Psoas muscle (tissue), 7 donors: ENCODE measurements at regions not wholly inside any gene's neighbourhood (a gene's known extent, or its start where the extent isn't known, plus 50 kb on each side); places are given as distances from the start of the nearest gene placed in this dataset.
A peak's percentile ranks its signal among the peaks of the same experiment; 100 is the strongest.

ENCODE experiments used
- ATAC-seq, 4 donors: fragments of 200-7000 bp; cut with Tn5 transposase; one replicate each; pipeline ENCODE4 v1.9.1; 2020; ENCODE audit warnings: moderate library complexity in 3 of 4, mild to moderate bottlenecking in 2 of 4
- DNase-seq, 2 donors: peaks; one replicate each; pipeline ENCODE4 v3.0.0-alpha.2; 2020
- H3K27ac ChIP-seq: fragments of 200-600 bp; one replicate; pipeline ENCODE4 v1.8.0; 2022
- H3K27me3 ChIP-seq, 3 donors: fragments of 200-600 bp in 1 of 3; one replicate each; pipeline versions ENCODE4 v1.6.1 to v1.8.0; 2013 to 2022; ENCODE audit warnings: low read length in 2 of 3, mild to moderate bottlenecking in 2 of 3, moderate library complexity in 1 of 3; ENCODE audit not compliant: insufficient read depth in 3 of 3
- H3K36me3 ChIP-seq, 2 donors: fragments of 200-600 bp in 1 of 2; one replicate each; pipeline versions ENCODE4 v1.6.1 to v1.8.0; 2013 to 2022; ENCODE audit warnings: low read depth in 1 of 2, mild to moderate bottlenecking in 1 of 2, moderate library complexity in 1 of 2; ENCODE audit not compliant: insufficient read depth in 1 of 2
- H3K4me1 ChIP-seq: fragments of 200-600 bp; one replicate; pipeline ENCODE4 v1.8.0; 2022
- H3K4me3 ChIP-seq: fragments of 200-600 bp; one replicate; pipeline ENCODE4 v1.8.0; 2022; ENCODE audit warnings: mild to moderate bottlenecking
- H3K9me3 ChIP-seq: fragments of 200-600 bp; one replicate; pipeline ENCODE4 v1.8.0; 2022
- WGBS, 3 donors: extraction: QIAGEN DNeasy Blood & Tissue Kit; methylation state at CpG; one replicate each; pipeline versions ENCODE4 v1.1.6 to v1.1.7; 2013; 5-methylcytosine and 5-hydroxymethylcytosine counted together
- intact Hi-C, 2 donors: fragments of 100-400 bp; cut with DNase I; formaldehyde crosslinking; loops; one replicate each; pipeline versions ENCODE4 v1.11.0 to v1.14.2; 2022
- TF ChIP-seq, protein P1 (sequence below): fragments of 200-600 bp; IDR thresholded peaks from one replicate; pipeline ENCODE4 v1.8.0; 2022; ENCODE audit warnings: antibody characterized with exemption
- donor health status: healthy with polysubstance abuse.
- donor health status: DM: no; HTN: no; CAD: no; lungs with moderate emphysema.
- donor health status: Bipolar disorder and iron deficiency.
- donor health status: healthy.
- donor health status: DM: yes; HTN: yes; CAD: no.
- donor health status: DM: no; HTN: no; CAD: no.
- donor health status: DM: yes; HTN: yes; CAD: no.

DNA sequence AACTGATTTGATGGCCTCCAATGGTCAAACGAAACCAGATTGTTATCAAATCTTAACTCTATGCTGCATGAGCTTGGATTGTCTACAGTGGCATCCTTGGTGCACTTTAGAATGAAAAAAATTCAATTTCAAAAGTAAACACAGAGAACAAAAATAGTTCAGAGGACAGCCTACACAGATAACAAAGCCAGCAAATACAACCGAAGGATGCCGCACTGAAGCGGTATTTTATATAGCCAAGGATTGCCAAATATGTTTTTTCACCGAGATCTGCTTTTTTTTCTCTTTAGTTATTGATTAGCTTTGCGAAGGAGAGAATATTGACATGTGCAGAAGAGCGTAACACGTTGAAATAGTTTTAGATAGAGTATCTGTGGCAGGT, 72.0 kb downstream of the SLC4A3 start:
- DNase-seq (no peak), ATAC-seq (no peak)
- no peaks in the 10 kb centered on the region for H3K36me3 ChIP-seq
- TF ChIP-seq, protein P1, sequence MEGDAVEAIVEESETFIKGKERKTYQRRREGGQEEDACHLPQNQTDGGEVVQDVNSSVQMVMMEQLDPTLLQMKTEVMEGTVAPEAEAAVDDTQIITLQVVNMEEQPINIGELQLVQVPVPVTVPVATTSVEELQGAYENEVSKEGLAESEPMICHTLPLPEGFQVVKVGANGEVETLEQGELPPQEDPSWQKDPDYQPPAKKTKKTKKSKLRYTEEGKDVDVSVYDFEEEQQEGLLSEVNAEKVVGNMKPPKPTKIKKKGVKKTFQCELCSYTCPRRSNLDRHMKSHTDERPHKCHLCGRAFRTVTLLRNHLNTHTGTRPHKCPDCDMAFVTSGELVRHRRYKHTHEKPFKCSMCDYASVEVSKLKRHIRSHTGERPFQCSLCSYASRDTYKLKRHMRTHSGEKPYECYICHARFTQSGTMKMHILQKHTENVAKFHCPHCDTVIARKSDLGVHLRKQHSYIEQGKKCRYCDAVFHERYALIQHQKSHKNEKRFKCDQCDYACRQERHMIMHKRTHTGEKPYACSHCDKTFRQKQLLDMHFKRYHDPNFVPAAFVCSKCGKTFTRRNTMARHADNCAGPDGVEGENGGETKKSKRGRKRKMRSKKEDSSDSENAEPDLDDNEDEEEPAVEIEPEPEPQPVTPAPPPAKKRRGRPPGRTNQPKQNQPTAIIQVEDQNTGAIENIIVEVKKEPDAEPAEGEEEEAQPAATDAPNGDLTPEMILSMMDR, result no peak
- H3K4me3 ChIP-seq, result no peak overlapping the region
- H3K9me3 ChIP-seq, result no peaks in the 10 kb centered on the region
- no peaks in the 10 kb centered on the region for H3K27me3 ChIP-seq
- no peak overlapping the region for H3K27ac ChIP-seq
- 92 to 95% (median 94%) methylated on average over 8 of the region's 8 CpGs for WGBS, 3 donors
- H3K4me1 ChIP-seq, result peaks cover 41% of the 10 kb centered on the region
- intact Hi-C loops, result no loop called here

- DNase-seq, result peak; percentile 33 to 78
- Histone ChIP-seq H3K4me3 (no peak overlapping the region), H3K36me3 (no peaks in the 10 kb centered on the region), H3K27me3 (no peaks in the 10 kb centered on the region), H3K27ac (peak overlapping the region; percentile 59), H3K9me3 (no peaks in the 10 kb centered on the region), H3K4me1 (peaks cover 63% of the 10 kb centered on the region)
- intact Hi-C loops, result no loop called here
- ATAC-seq, result peak; percentile 62 to 79 (median 68)
- TF ChIP-seq, protein P1, result no peak
- 19 to 21% (median 21%) methylated on average over 8 of the region's 8 CpGs for WGBS, 3 donors
These were observed 74.6 kb downstream of the SLC4A3 start for GRCh38 chr2:219701847-219702634.

- ATAC-seq (no peak), DNase-seq (peak in 1 of 2 donors; percentile 55)
- H3K27ac ChIP-seq, result no peak overlapping the region
- H3K9me3 ChIP-seq, result no peaks in the 10 kb centered on the region
- WGBS, 3 donors, result 33 to 46% (median 34%) methylated on average over 7 of the region's 7 CpGs
- no peak overlapping the region for H3K4me3 ChIP-seq
- intact Hi-C loops, result no loop called here
- TF ChIP-seq, protein P1, result no peak
- H3K4me1 ChIP-seq, result peaks cover 65% of the 10 kb centered on the region
- H3K36me3 ChIP-seq, result no peaks in the 10 kb centered on the region
- H3K27me3 ChIP-seq, result no peaks in the 10 kb centered on the region
These were observed 75.5 kb downstream of the SLC4A3 start for GRCh38 chr2:219702796-219703545.

DNA sequence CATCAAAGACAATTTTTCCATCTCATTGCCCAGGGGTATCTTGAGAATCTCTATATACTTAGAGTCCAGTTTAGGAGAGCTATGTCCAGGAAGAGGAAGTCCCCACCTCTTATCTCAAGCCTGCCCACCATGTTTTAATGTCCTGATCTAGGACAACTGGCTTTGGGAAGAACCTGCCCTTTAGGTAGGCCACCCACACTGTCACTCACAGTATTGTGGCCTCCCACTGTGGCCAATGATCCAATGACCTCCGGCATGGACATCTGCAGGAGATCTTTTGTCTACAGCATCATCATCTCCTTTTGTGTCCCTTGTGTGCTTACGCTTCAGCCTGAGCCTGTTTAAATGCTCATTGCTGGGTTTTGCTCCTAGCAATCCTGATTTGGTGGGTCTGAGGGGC, 77.4 kb downstream of the SLC4A3 start:
- Histone ChIP-seq H3K4me1 (peaks cover 81% of the 10 kb centered on the region), H3K9me3 (no peaks in the 10 kb centered on the region), H3K27ac (no peak overlapping the region), H3K4me3 (no peak overlapping the region), H3K27me3 (no peaks in the 10 kb centered on the region), H3K36me3 (no peaks in the 10 kb centered on the region)
- DNase-seq (no peak), ATAC-seq (no peak)
- TF ChIP-seq, protein P1, result no peak
- WGBS, 3 donors, result 57 to 73% (median 68%) methylated on average over 2 of the region's 2 CpGs
- intact Hi-C loops, result no loop called here
